H9 (cell line): ENCODE measurements at regions not wholly inside any gene's neighbourhood (a gene's known extent, or its start where the extent isn't known, plus 50 kb on each side); places are given as distances from the start of the nearest gene placed in this dataset.
"Not testable (repeated sequence)": the region's sequence is repeated elsewhere in the genome, so short reads cannot be mapped to it uniquely, and the experiment has no call there.

Experiments used
- DNase-seq: peaks from one replicate; pipeline ENCODE4 v3.0.0-alpha.2; 2017
- H2AFZ ChIP-seq: one replicate; pipeline ENCODE4 v1.6.1; 2013; ENCODE audit warnings: mild to moderate bottlenecking, low read length, control low read depth, moderate library complexity
- H2AK5ac ChIP-seq: 2 replicates; pipeline ENCODE4 v1.6.1; 2013; ENCODE audit warnings: low read length, control low read depth, mixed read lengths; ENCODE audit not compliant: insufficient read length
- H2BK120ac ChIP-seq: one replicate; pipeline ENCODE4 v1.6.1; 2013; ENCODE audit warnings: low read depth, mild to moderate bottlenecking, low read length, control low read depth, inconsistent platforms; ENCODE audit not compliant: poor library complexity, severe bottlenecking
- H2BK12ac ChIP-seq: 2 replicates; pipeline ENCODE4 v1.6.1; 2013; ENCODE audit warnings: low read length, control low read depth, mixed read lengths, low read depth; ENCODE audit not compliant: insufficient read length
- H2BK15ac ChIP-seq: 2 replicates; pipeline ENCODE4 v1.6.1; 2013; ENCODE audit warnings: low read depth, low read length, control low read depth
- H2BK20ac ChIP-seq: one replicate; pipeline ENCODE4 v1.6.1; 2013; ENCODE audit warnings: low read depth, mild to moderate bottlenecking, low read length, control low read depth, inconsistent platforms; ENCODE audit not compliant: poor library complexity, severe bottlenecking
- H2BK5ac ChIP-seq: 2 replicates; pipeline ENCODE4 v1.6.1; 2013; ENCODE audit warnings: low read length, control low read depth, mixed read lengths; ENCODE audit not compliant: insufficient read length
- H3K14ac ChIP-seq: 2 replicates; pipeline ENCODE4 v1.6.1; 2013; ENCODE audit warnings: low read length, control low read depth; ENCODE audit not compliant: insufficient read depth
- H3K18ac ChIP-seq: 2 replicates; pipeline ENCODE4 v1.6.1; 2013; ENCODE audit warnings: low read depth, mild to moderate bottlenecking, mixed read lengths, low read length, control low read depth; ENCODE audit not compliant: insufficient read length
- H3K23ac ChIP-seq: 2 replicates; pipeline ENCODE4 v1.6.1; 2013; ENCODE audit warnings: low read length, control low read depth, mixed read lengths, low read depth; ENCODE audit not compliant: insufficient read length
- H3K23me2 ChIP-seq: 2 replicates; pipeline ENCODE4 v1.6.1; 2013; ENCODE audit warnings: low read depth, mild to moderate bottlenecking, mixed read lengths, low read length, control low read depth; ENCODE audit not compliant: insufficient read length, poor library complexity, severe bottlenecking
- H3K27ac ChIP-seq: 2 replicates; pipeline ENCODE4 v1.5.1; 2013; ENCODE audit warnings: low read length, control low read depth, mixed read lengths, low read depth; ENCODE audit not compliant: insufficient read length
- H3K27me3 ChIP-seq: 2 replicates; pipeline ENCODE4 v1.6.1; 2013; ENCODE audit warnings: low read length, control low read depth, inconsistent platforms; ENCODE audit not compliant: insufficient read depth
- H3K4ac ChIP-seq: 2 replicates; pipeline ENCODE4 v1.6.1; 2013; ENCODE audit warnings: low read depth, mild to moderate bottlenecking, control low read depth, inconsistent platforms, low read length, moderate library complexity
- H3K4me1 ChIP-seq: 2 replicates; pipeline ENCODE4 v1.6.1; 2013; ENCODE audit warnings: low read length, control low read depth, inconsistent platforms; ENCODE audit not compliant: insufficient read depth
- H3K4me2 ChIP-seq: 2 replicates; pipeline ENCODE4 v1.6.1; 2013; ENCODE audit warnings: low read length, control low read depth, mixed read lengths; ENCODE audit not compliant: insufficient read length, insufficient read depth
- H3K56ac ChIP-seq: 2 replicates; pipeline ENCODE4 v1.6.1; 2013; ENCODE audit warnings: low read depth, mild to moderate bottlenecking, mixed read lengths, low read length, control low read depth; ENCODE audit not compliant: insufficient read length
- H3K79me1 ChIP-seq: 2 replicates; pipeline ENCODE4 v1.6.1; 2013; ENCODE audit warnings: low read depth, mild to moderate bottlenecking, moderate library complexity, low read length, control low read depth, inconsistent platforms; ENCODE audit not compliant: insufficient read depth, poor library complexity, severe bottlenecking
- H3K79me2 ChIP-seq: 2 replicates; pipeline ENCODE4 v1.6.1; 2013; ENCODE audit warnings: low read length, control low read depth, inconsistent platforms; ENCODE audit not compliant: insufficient read depth
- H3K9ac ChIP-seq: 2 replicates; pipeline ENCODE4 v1.6.1; 2013; ENCODE audit warnings: low read length, control low read depth, mixed read lengths; ENCODE audit not compliant: insufficient read length; ENCODE audit errors: extremely low read depth
- H3K9me3 ChIP-seq: one replicate; pipeline ENCODE4 v1.6.1; 2013; ENCODE audit warnings: low read depth, low read length, inconsistent platforms; ENCODE audit not compliant: control insufficient read depth
- H3T11ph ChIP-seq: one replicate; pipeline ENCODE4 v1.6.1; 2013; ENCODE audit warnings: mild to moderate bottlenecking, low read length, control low read depth, inconsistent platforms
- H4K20me1 ChIP-seq: one replicate; pipeline ENCODE4 v1.6.1; 2013; ENCODE audit not compliant: control insufficient read depth, insufficient read length, insufficient read depth
- H4K5ac ChIP-seq: 2 replicates; pipeline ENCODE4 v1.6.1; 2013; ENCODE audit warnings: low read depth, mild to moderate bottlenecking, mixed read lengths, low read length, control low read depth; ENCODE audit not compliant: insufficient read length
- H4K8ac ChIP-seq: replicated peaks from 2 replicates; pipeline ENCODE4 v1.6.1; 2013; ENCODE audit warnings: low read length, control low read depth, mixed read lengths, low read depth; ENCODE audit not compliant: insufficient read length
- H4K91ac ChIP-seq: 2 replicates; pipeline ENCODE4 v1.6.1; 2013; ENCODE audit warnings: low read depth, mild to moderate bottlenecking, moderate library complexity, mixed read lengths, low read length, control low read depth; ENCODE audit not compliant: insufficient read length
- H3K27ac Mint-ChIP-seq, 3 experiments: 2 replicates in 2 of 3; 3 replicates in 1 of 3; pipeline ENCODE4 v1.8.0; 2020 to 2021; ENCODE audit warnings: mixed read lengths in 3 of 3, mild to moderate bottlenecking in 1 of 3, moderate library complexity in 1 of 3
- H3K27me3 Mint-ChIP-seq: 2 replicates; pipeline ENCODE4 v1.8.0; 2021; ENCODE audit warnings: low read depth, mild to moderate bottlenecking, moderate library complexity, mixed read lengths
- H3K36me3 Mint-ChIP-seq, 3 experiments: 2 replicates in 2 of 3; 3 replicates in 1 of 3; pipeline ENCODE4 v1.8.0; 2020 to 2021; ENCODE audit warnings: low read depth in 3 of 3, mixed read lengths in 3 of 3; ENCODE audit not compliant: insufficient read depth in 1 of 3
- H3K4me1 Mint-ChIP-seq, 2 experiments: 2 replicates each; pipeline ENCODE4 v1.8.0; 2020; ENCODE audit warnings: mixed read lengths in 2 of 2
- H3K4me3 Mint-ChIP-seq, 2 experiments: 2 replicates in 1 of 2; 3 replicates in 1 of 2; pipeline ENCODE4 v1.8.0; 2020 to 2021; ENCODE audit warnings: mild to moderate bottlenecking in 2 of 2, mixed read lengths in 2 of 2, moderate library complexity in 1 of 2
- H3K9me3 Mint-ChIP-seq, 2 experiments: 2 replicates in 1 of 2; 3 replicates in 1 of 2; pipeline ENCODE4 v1.8.0; 2020; ENCODE audit warnings: mild to moderate bottlenecking in 2 of 2, mixed read lengths in 2 of 2, moderate library complexity in 1 of 2
- WGBS: extraction: QIAGEN DNeasy Blood & Tissue Kit; methylation state at CpG from one replicate; pipeline ENCODE4 v1.1.7; 2013; ENCODE audit warnings: missing lambda C conversion rate, low lambda C conversion rate, mixed read lengths; ENCODE audit not compliant: insufficient read length; ENCODE audit errors: extremely low coverage; 5-methylcytosine and 5-hydroxymethylcytosine counted together

- not testable (repeated sequence) for H3K4me2 ChIP-seq, H3K9ac ChIP-seq, H2AK5ac ChIP-seq, H3K23me2 ChIP-seq, H3K9me3 Mint-ChIP-seq, H2BK12ac ChIP-seq, H4K5ac ChIP-seq, H3K27me3 ChIP-seq, H3K4me1 Mint-ChIP-seq, H2AFZ ChIP-seq, H3K27ac Mint-ChIP-seq, H2BK120ac ChIP-seq, H3K4ac ChIP-seq, DNase-seq, H3K27me3 Mint-ChIP-seq, H4K91ac ChIP-seq, H4K20me1 ChIP-seq, H3K27ac ChIP-seq, H2BK5ac ChIP-seq, H2BK20ac ChIP-seq, H3K4me3 Mint-ChIP-seq, H3K23ac ChIP-seq, H3T11ph ChIP-seq, H3K56ac ChIP-seq, H2BK15ac ChIP-seq, H4K8ac ChIP-seq, H3K79me1 ChIP-seq, H3K36me3 Mint-ChIP-seq, H3K14ac ChIP-seq, H3K4me1 ChIP-seq, H3K18ac ChIP-seq, H3K9me3 ChIP-seq, H3K79me2 ChIP-seq
- WGBS = no CpG with 5 or more reads among the region's 4 CpGs
Observed at GRCh38 chr1:815147-815922, 108.4 kb upstream of the SAMD11 start.

- not testable (repeated sequence) for H4K20me1 ChIP-seq, H3K4me1 Mint-ChIP-seq, H3K27me3 Mint-ChIP-seq, H2BK5ac ChIP-seq, H3K23ac ChIP-seq, H2BK12ac ChIP-seq, H3K79me1 ChIP-seq, H3K4me1 ChIP-seq, H3K36me3 Mint-ChIP-seq, H3K79me2 ChIP-seq, H3K56ac ChIP-seq, H3K27ac Mint-ChIP-seq, H4K5ac ChIP-seq, H3K9ac ChIP-seq, H3K9me3 Mint-ChIP-seq, H3K27me3 ChIP-seq, H4K8ac ChIP-seq, H3K27ac ChIP-seq, H3K18ac ChIP-seq, H2AFZ ChIP-seq, H2BK15ac ChIP-seq, H3K4ac ChIP-seq, H2BK20ac ChIP-seq, H2BK120ac ChIP-seq, H4K91ac ChIP-seq, H3T11ph ChIP-seq, H2AK5ac ChIP-seq, H3K4me2 ChIP-seq, H3K14ac ChIP-seq, H3K23me2 ChIP-seq, H3K9me3 ChIP-seq, H3K4me3 Mint-ChIP-seq, DNase-seq
- WGBS = no CpG with 5 or more reads among the region's 14 CpGs
Observed at GRCh38 chr1:817071-817599, 106.6 kb upstream of the SAMD11 start.
